Calu3 (cell line): ENCODE measurements at regions not wholly inside any gene's neighbourhood (a gene's known extent, or its start where the extent isn't known, plus 50 kb on each side); places are given as distances from the start of the nearest gene placed in this dataset.

Experiments
- BruUV-seq: library from RNA; stranded (reverse); fragments of 400-500 nt; replicated peaks from 2 replicates; lab custom pipeline; 2021; lab: Mats Ljungman, UMichigan
- CTCF ChIA-PET: fragments of 300-600 bp; sonication (Branson Sonifier 250); formaldehyde crosslinking; loops from one replicate; lab custom pipeline; 2022; ENCODE audit warnings: antibody characterized with exemption; lab: Charles Lee
- DNase-seq: peaks from one replicate; pipeline ENCODE4 v3.0.0; 2022
- H3K27ac Mint-ChIP-seq: one replicate; pipeline ENCODE4 v1.8.0; 2022; ENCODE audit warnings: mixed read lengths; ENCODE audit not compliant: unreplicated experiment
- H3K27me3 Mint-ChIP-seq: one replicate; pipeline ENCODE4 v1.8.0; 2022; ENCODE audit warnings: mixed read lengths; ENCODE audit not compliant: unreplicated experiment
- H3K36me3 Mint-ChIP-seq: one replicate; pipeline ENCODE4 v1.8.0; 2022; ENCODE audit warnings: mild to moderate bottlenecking, moderate library complexity, mixed read lengths; ENCODE audit not compliant: insufficient read depth, unreplicated experiment
- H3K4me1 Mint-ChIP-seq: one replicate; pipeline ENCODE4 v1.8.0; 2022; ENCODE audit warnings: mild to moderate bottlenecking, low read depth, mixed read lengths; ENCODE audit not compliant: unreplicated experiment
- H3K4me3 Mint-ChIP-seq: one replicate; pipeline ENCODE4 v1.8.0; 2022; ENCODE audit warnings: mild to moderate bottlenecking, low read depth, moderate library complexity, mixed read lengths; ENCODE audit not compliant: unreplicated experiment
- H3K9me3 Mint-ChIP-seq: one replicate; pipeline ENCODE4 v1.8.0; 2022; ENCODE audit warnings: low read depth, mixed read lengths; ENCODE audit not compliant: unreplicated experiment
- intact Hi-C: fragments of 100-400 bp; cut with micrococcal nuclease; formaldehyde crosslinking; loops from one replicate; pipeline ENCODE4 v1.10.0; 2022; ENCODE audit not compliant: unreplicated experiment
- TF ChIP-seq, protein P1 (sequence below): fragments of 200-600 bp; IDR thresholded peaks from one replicate; pipeline ENCODE4 v1.8.0; 2022; ENCODE audit warnings: antibody characterized with exemption; ENCODE audit not compliant: unreplicated experiment

DNA sequence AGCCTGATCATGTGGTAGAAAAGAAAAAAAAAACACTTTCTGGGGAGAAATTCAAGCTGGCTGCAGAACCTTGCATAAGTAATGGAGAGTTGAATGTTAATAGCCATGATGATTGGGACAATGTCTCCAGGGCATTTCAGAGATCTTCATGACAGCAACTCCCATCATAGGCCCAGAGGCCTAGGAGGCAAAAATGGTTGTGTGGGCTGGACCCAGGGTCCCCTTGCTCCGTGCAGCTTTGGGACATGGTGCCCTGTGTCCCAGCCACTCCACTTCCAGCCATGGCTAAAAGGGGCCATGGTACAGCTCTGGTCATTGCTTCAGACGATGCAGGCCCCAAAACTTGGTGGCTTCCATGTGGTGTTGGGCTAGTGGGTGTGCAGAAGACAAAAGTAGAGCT is 1170.9 kb downstream of the C4orf33 start:
- H3K36me3 Mint-ChIP-seq, result no peaks in the 10 kb centered on the region
- CTCF ChIA-PET, result no interaction called here

DNA sequence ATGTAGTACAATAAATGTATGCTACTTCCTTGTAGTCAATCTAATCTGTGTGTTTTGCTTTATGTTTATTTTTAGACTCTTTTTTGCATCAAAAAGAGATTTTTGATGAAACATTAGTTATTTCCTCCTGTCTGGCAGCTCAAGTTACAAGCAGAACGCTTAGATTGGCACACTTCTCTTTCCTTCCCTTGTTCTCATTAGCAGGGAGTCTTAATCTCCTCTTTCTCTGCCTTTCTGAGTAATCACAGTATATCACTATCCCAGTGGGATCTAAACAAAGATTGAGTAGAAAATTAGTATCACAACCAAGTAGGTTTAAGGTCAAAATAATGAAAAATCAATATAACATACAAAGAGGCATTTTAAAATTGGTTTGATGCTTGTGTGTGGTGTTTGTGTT is 1192.6 kb downstream of the C4orf33 start:
- no peaks in the 10 kb centered on the region for H3K27me3 Mint-ChIP-seq
- peak overlapping the region; percentile 58 for H3K27ac Mint-ChIP-seq
- no peaks in the 10 kb centered on the region for H3K9me3 Mint-ChIP-seq
- H3K4me1 Mint-ChIP-seq, result no peaks in the 10 kb centered on the region
- CTCF ChIA-PET, result no interaction called here
- no peak for DNase-seq
- TF ChIP-seq, protein P1, sequence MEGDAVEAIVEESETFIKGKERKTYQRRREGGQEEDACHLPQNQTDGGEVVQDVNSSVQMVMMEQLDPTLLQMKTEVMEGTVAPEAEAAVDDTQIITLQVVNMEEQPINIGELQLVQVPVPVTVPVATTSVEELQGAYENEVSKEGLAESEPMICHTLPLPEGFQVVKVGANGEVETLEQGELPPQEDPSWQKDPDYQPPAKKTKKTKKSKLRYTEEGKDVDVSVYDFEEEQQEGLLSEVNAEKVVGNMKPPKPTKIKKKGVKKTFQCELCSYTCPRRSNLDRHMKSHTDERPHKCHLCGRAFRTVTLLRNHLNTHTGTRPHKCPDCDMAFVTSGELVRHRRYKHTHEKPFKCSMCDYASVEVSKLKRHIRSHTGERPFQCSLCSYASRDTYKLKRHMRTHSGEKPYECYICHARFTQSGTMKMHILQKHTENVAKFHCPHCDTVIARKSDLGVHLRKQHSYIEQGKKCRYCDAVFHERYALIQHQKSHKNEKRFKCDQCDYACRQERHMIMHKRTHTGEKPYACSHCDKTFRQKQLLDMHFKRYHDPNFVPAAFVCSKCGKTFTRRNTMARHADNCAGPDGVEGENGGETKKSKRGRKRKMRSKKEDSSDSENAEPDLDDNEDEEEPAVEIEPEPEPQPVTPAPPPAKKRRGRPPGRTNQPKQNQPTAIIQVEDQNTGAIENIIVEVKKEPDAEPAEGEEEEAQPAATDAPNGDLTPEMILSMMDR, result no peak
- intact Hi-C loops, result no loop called here
- H3K36me3 Mint-ChIP-seq, result no peaks in the 10 kb centered on the region
- no TSS peak for BruUV-seq
- H3K4me3 Mint-ChIP-seq, result no peak overlapping the region

More for the DNA sequence above, 1170.9 kb downstream of the C4orf33 start:
- Mint-ChIP-seq H3K4me1 (no peaks in the 10 kb centered on the region), H3K27ac (no peak overlapping the region), H3K27me3 (no peaks in the 10 kb centered on the region), H3K9me3 (peaks cover 5% of the 10 kb centered on the region), H3K4me3 (no peak overlapping the region)
- intact Hi-C loops, result no loop called here
- DNase-seq, result no peak
- TF ChIP-seq, protein P1, result no peak
- no TSS peak for BruUV-seq

DNA sequence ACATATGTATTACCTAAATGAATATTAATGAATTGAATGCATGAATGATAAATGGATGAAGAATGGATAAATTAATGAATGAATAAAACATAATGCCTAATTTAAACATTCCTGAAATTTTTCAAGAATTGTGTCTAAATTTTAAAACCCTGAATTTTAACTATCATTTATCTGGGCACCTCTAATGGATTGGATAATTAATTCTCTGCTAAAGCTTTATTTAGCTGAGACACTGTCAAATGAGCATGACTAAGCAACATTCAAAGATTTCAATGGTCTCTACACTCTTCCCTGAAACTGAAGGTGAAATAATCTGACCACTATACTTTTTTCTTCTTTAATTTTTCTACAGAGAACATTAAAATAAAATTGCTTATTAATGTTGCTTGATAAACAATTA is 1197.7 kb downstream of the C4orf33 start:
- Mint-ChIP-seq H3K27ac (no peak overlapping the region), H3K4me1 (no peaks in the 10 kb centered on the region), H3K9me3 (no peaks in the 10 kb centered on the region), H3K36me3 (no peaks in the 10 kb centered on the region), H3K4me3 (no peak overlapping the region), H3K27me3 (no peaks in the 10 kb centered on the region)
- intact Hi-C loops, result no loop called here
- CTCF ChIA-PET, result no interaction called here
- TF ChIP-seq, protein P1, result no peak
- BruUV-seq, result no TSS peak
- no peak for DNase-seq

DNA sequence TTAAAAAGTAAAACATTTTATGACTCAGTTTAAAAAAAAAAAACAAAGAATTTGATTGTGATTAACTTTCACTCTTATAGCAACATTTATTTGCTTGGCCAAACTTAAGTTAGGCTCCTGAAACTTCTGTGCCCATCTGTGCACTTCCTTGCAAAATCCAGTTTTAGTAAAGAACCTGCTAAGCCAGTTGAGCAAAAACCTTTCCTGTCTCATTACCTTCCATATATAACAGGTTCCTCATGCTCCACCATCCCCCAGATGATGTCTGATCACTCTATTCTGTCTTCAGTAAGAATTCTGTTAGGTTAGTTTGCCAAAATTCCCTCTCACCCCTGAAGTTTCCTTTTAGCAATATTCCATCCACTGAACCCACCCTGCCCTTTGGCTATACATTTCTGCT is 1200.5 kb downstream of the C4orf33 start:
- Mint-ChIP-seq H3K27ac (no peak overlapping the region), H3K27me3 (no peaks in the 10 kb centered on the region), H3K4me1 (no peaks in the 10 kb centered on the region), H3K9me3 (no peaks in the 10 kb centered on the region), H3K4me3 (no peak overlapping the region), H3K36me3 (no peaks in the 10 kb centered on the region)
- no TSS peak for BruUV-seq
- intact Hi-C loops, result no loop called here
- CTCF ChIA-PET, result interaction anchor here (0.7 kb wide), 1 partner anchor 42 kb away, joined by 6 read pairs; no protein-coding TSS in a partner anchor
- TF ChIP-seq, protein P1, result no peak
- no peak for DNase-seq

DNA sequence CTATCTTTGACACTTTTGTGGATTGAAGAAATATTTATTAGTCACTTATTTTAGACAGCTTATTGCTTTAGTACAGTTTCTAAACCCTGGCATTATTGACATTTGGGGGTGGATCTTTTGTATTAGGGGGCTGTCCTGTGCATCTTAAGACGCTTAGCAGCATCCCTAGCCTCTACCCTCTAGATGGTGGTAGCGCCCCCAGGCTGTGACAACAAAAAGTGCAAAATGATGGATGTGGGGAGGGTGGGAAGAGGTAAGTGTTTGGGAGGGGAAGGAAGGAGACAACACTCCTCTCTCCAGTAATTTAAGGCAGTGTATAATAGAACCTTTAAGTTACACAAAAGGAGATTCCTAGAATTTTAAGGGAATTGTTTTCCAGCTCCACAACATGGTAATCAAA is 1210.6 kb downstream of the C4orf33 start:
- Mint-ChIP-seq H3K27me3 (no peaks in the 10 kb centered on the region), H3K27ac (no peak overlapping the region), H3K4me3 (no peak overlapping the region), H3K36me3 (no peaks in the 10 kb centered on the region), H3K9me3 (peaks cover 3% of the 10 kb centered on the region), H3K4me1 (no peaks in the 10 kb centered on the region)
- CTCF ChIA-PET, result no interaction called here
- no TSS peak for BruUV-seq
- no peak for DNase-seq
- intact Hi-C loops, result no loop called here
- TF ChIP-seq, protein P1, result no peak
